Epithelial cell of proximal tubule (primary cell): ENCODE measurements at regions not wholly inside any gene's neighbourhood (a gene's known extent, or its start where the extent isn't known, plus 50 kb on each side); places are given as distances from the start of the nearest gene placed in this dataset.

Experiments used
- DNase-seq: peaks from one replicate; pipeline ENCODE4 v3.0.0-alpha.2; 2011; ENCODE audit warnings: low read depth
- H3K4me3 ChIP-seq: 2 replicates; pipeline ENCODE4 v1.5.1; 2011; ENCODE audit warnings: low read depth, mild to moderate bottlenecking, low read length
- TF ChIP-seq, protein P1 (sequence below): conservative IDR thresholded peaks from 2 replicates; pipeline ENCODE4 v1.5.1; 2012; ENCODE audit warnings: low read depth, mild to moderate bottlenecking, low read length

GRCh38 chr15:47395076-47395475, 322.2 kb upstream of the SEMA6D start:
- TF ChIP-seq, protein P1, sequence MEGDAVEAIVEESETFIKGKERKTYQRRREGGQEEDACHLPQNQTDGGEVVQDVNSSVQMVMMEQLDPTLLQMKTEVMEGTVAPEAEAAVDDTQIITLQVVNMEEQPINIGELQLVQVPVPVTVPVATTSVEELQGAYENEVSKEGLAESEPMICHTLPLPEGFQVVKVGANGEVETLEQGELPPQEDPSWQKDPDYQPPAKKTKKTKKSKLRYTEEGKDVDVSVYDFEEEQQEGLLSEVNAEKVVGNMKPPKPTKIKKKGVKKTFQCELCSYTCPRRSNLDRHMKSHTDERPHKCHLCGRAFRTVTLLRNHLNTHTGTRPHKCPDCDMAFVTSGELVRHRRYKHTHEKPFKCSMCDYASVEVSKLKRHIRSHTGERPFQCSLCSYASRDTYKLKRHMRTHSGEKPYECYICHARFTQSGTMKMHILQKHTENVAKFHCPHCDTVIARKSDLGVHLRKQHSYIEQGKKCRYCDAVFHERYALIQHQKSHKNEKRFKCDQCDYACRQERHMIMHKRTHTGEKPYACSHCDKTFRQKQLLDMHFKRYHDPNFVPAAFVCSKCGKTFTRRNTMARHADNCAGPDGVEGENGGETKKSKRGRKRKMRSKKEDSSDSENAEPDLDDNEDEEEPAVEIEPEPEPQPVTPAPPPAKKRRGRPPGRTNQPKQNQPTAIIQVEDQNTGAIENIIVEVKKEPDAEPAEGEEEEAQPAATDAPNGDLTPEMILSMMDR, result no peak
- no peak overlapping the region for H3K4me3 ChIP-seq
- no peak for DNase-seq

- no peak overlapping the region for H3K4me3 ChIP-seq
- no peak for DNase-seq
- TF ChIP-seq, protein P1, result no peak
These were observed 319.6 kb upstream of the SEMA6D start for GRCh38 chr15:47397655-47398054.

DNA sequence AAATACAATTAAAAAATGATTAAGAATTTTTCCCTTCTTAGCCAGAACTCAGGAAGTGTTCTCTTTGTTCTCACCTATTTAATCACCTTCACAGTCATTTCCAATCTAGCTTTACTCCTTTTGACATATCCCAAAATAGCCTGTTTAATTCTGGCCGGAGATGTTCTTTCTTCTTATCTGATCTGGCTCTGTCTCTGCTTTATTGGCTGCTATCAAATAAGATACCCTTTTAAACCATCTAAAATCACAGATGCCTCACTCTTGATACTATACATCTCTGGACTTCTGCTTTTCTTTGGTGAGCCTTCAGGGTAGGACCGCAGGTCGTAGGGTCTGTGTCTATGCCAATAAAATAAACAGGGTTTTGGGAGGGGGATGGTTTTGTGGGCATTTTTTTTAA, 319.2 kb upstream of the SEMA6D start:
- H3K4me3 ChIP-seq, result no peak overlapping the region
- TF ChIP-seq, protein P1, result no peak
- DNase-seq, result no peak

GRCh38 chr15:47398594-47398993, 318.7 kb upstream of the SEMA6D start:
- no peak for DNase-seq
- TF ChIP-seq, protein P1, result no peak

DNA sequence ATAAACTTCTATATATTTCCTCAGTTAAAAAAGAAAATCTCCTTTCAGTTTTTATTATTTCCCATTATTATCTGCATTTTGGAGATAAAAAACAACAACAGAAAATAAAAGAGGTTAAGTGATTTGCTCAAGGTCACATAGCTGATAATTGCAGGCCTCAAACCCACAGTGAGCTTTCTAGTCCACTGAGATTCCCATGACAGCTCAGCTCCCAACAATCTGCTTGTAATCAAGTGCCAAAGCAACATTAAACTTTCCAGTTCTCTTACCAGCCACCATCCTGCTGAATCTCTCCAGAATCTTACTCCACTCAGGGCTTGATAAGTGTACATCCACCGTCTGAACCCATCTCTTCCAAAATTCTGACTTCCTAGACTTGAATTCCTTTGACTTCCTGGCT, 318.2 kb upstream of the SEMA6D start:
- no peak overlapping the region for H3K4me3 ChIP-seq
- no peak for DNase-seq
- TF ChIP-seq, protein P1, result no peak

More at GRCh38 chr15:47398594-47398993, 318.7 kb upstream of the SEMA6D start:
- H3K4me3 ChIP-seq, result no peak overlapping the region

DNA sequence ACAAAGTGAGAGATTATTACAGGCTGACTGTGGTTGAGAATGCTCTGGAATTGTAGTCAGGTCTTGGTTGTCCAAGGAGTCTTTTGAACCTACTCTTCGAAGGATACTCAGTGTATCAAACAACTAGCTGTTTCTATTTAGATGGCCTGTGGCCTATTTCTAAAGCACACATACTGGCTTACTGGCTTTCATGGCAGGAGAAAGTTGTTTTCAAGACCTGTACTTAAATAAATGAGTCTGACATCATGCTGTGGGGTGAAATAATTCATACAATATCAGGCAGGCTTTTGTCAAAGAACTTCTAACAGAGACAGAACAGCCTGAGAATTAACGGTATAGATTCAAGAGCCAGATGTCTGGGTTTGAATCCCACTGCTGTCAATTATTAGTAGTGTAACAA, 316.7 kb upstream of the SEMA6D start:
- TF ChIP-seq, protein P1, result no peak
- H3K4me3 ChIP-seq, result no peak overlapping the region
- no peak for DNase-seq

DNA sequence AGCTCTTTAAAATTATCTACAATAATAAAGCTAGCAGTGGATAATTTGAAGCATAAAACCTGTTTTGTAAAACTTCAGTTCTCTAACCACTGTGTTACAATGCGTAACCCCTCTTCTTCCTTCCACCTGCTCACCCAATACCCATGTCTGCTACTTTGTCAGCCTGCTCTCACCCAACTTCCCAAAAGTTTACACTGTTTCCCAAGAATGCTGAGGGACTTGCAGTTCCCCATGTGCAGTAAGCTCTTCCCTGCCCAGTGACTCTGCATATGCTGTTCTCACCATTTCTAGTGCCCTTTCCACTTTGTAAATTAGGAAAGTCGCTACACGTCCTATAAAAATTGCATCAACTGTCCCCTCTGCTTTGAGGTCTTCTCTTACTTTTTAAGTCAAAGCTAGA, 315.9 kb upstream of the SEMA6D start:
- H3K4me3 ChIP-seq, result no peak overlapping the region
- TF ChIP-seq, protein P1, result no peak
- no peak for DNase-seq
